ENCODE measurements at regions not wholly inside any gene's neighbourhood (a gene's known extent, or its start where the extent isn't known, plus 50 kb on each side); places are given as distances from the start of the nearest gene placed in this dataset.

DNA sequence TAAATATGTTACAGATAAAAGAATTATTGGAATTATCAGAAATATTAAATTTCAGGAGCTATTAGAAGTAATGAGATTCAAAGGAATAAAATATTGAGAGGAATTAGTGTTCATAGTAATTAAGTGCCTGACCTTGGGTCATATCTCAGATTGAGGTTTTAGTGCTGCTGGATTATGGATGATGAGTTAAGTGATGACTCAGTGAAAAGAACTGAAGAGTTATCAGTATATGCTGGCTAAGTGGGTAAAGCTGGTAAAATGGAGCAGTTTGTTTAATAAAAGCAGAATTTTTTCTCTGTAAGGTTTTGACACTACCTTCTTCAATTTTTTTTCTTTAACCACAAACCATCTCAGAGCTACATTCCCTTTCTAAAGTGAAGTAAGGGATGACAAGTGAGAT, 206.7 kb downstream of the MANEA start:
- no peak for DNase-seq

DNA sequence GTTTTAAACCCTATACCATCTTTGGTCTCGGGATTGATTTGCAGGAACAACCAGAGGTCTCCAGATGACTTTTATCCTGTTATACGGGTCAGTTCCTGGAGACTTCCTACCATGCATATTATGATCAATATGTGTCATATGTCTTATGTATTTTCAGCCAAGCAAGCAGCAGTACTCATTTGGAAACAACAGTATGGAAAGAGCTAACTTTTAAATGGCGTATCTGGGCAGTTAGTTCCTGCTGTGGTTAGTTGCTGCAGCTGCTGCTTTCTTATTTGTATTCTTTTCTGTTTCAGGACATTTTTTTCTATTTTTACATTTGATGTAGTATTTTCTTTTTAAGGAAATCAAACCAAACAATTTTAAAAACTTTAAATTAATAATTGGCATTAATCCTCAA, 207.5 kb downstream of the MANEA start:
- DNase-seq = no peak

DNA sequence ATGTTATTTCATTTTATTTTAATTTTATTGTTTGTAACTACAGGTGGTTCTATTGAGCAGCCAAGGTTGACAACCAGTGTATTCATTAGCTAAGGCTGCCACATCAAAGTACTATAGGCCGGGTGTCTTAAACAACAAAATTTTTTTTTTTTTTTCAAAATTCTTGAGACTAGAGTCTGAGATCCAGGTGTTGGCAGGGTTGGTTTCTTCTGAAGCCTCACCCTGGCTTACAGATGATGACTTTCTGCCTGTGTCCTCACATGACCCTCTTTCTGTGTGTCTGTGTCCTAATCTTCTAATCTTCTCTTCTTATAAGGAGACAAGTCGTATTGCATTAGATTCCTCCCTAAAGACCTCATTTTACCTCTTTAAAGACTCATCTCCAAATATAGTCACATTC, 208.4 kb downstream of the MANEA start:
- DNase-seq = no peak

DNA sequence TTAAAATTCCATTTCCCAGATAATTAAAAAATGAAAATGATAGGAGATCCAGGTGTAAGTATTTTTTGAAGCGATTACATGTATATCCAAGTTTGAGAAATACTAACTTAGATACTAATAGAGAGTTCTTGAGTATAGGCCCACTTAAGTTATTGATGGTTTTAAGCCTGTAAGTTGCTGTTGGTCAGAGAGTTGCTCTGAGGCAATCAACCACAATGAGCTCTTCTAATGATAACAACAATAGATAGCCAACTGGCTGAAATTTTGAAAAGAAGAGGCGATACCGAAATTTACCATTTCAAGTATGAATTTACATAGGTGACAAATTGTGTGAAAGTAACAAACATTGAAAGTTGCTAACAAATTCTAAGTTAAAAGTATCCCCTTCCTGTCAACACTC, 209.5 kb downstream of the MANEA start:
- no peak for DNase-seq

DNA sequence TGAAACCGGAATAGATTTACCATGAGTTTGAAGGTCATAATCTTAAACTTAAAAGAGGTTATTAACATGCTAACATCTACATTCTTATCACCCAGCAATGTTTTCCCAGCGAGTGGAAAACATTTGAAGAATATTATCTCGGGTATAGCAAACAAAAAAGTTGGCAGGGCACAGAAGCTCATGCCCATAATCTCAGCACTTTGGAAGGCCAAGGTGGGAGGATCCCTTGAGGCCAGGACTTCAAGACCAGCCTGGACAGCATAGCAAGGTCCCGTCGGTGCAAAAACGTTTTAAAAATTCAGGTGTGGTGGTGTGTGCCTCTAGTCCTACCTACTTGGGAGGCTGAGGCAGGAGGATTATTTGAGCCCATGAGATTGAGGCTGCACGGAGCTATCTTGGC, 213.5 kb downstream of the MANEA start:
- DNase-seq = no peak

DNA sequence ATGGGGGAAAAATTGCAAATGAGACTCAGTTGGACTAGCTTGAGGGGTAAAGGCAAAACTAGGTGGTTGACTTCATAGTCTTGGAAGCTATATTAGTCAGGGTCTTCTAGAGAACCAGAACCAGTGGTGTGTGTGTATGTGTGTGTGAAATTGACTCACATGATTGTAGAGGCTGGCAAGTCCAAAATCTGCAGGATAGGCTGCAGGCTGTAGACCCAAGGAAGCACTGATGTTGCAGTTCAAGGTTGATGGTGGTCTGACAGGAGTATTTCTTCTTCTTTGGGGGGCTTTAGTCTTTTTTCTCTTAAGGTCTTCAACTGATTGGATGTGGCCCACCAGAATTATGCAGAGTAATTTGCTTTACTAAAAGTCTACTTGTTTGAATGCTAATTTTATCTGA, 217.4 kb downstream of the MANEA start:
- no peak for DNase-seq

DNA sequence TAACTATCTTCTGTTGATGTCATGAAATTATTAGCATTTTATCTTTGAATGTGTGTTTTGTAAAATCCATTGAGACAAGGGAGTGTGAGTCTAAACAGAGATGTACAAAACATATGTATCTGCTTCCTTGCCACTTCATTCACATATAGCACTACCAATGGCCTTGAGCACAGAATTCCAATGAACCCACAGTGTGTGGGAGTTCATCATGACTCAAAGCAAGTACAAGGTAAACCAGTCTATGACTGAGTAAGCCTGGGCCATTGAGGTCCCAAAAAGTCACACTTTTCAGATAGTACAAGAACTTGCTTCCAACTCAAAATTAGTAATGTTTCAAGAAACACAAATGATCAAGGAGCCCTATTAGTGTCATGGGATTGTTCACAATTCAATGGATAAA, 218.6 kb downstream of the MANEA start:
- no peak for DNase-seq

DNA sequence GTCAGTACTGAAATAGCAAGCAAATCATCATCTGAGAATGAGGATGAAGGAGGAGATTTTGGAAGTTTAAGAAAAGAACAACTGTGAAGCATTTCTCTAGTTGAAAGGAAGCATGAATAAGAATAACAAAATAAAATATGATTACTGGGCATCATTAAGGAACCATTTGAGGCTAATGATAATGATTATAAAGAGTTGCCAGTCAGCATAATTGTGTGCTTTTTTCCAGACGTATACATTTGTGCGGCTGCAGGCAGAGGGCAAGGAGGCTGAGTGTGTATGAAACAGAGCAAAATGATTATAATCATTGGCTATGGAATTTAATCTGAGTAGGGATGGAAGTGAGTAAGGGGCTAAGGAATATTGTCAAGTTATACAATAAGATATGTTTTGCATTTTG, 218.7 kb upstream of the FUT9 start:
- no peak for DNase-seq

DNA sequence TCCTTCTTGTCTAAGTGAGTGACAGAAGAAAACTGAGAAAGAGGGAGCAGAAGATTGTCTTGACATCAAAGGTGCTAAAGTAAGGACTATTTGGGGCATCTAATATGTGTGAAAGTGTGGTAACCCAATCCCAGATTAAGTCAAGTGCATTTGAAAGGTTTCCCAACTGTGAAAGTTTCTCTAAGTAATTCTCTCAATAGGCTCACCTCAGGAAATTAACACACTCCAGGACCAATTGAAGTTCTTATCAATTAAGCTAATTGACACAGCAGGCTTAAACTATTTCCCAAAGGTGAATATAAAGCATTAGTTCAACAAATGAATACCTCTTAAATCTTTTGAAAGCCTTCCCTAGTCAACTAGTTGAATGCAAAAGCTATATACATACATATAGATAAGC, 212.8 kb upstream of the FUT9 start:
- no peak for DNase-seq

DNA sequence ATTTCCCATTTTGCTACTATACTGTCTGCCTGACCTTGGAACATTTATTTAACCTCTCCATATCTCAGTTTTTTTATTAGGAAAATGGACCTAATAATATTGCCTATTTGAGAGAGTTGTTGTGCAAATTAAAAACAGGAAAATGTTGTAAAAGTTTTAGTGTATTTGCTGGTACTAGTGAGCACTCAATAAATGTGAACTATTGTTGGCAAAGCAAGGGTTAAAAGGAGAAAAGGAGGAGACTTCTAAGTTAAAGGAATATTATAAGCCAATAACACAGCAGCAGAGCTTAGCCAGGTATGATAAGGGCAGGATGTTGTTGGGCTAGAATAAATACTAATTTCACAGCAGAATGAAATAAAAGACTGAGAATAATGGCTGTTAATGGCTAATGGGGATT, 211.9 kb upstream of the FUT9 start:
- no peak for DNase-seq

DNA sequence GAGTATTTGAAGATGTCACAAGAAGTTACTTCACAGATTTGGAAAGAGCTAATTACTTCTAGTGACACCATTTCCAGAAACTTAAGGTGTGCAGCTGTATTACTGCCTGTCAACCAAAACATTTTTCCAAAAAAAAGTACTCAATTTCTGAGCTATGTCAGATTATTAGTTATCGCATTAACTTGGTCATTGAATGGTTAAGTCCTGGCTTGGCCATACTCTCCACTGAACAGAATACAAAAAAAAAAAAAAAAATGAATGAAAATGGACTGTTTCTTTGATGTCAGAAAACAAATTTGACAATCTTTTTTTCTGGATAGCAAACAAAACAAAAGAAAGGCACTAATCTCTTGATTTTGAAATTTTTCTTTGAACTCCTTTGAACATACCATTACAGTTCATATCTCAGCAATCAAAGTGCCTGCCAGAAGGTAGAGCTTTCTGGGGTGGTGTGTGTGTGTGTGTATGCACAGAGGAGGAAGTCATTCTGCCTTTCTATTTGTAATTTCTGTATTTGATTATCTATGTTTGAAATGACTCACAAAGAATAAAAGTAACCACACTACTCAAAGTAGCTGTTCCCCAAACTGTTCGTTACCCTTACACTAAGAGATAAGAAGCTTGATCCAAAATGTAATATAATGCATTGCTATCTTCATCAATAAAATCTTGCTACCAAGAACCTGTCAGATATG, 210.8 kb upstream of the FUT9 start:
- DNase-seq = no peak

DNA sequence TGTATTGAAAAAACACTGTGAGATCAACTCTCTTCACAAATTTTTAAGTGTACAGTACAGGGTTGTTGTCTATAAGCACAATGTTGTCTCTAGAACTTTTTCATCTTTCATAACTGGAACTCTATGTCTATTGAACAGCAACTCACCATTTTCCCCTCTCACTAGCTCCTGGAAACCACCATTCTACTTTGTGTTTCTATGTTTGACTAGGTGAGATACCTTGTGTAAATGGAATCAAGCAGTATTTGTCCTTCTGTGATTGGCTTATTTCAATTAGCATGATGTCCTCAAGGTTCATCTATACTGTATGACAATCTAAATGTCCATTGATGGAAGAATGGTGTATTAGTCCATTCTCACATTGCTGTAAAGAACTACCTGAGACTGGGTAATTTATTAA, 210.1 kb upstream of the FUT9 start:
- DNase-seq = no peak

DNA sequence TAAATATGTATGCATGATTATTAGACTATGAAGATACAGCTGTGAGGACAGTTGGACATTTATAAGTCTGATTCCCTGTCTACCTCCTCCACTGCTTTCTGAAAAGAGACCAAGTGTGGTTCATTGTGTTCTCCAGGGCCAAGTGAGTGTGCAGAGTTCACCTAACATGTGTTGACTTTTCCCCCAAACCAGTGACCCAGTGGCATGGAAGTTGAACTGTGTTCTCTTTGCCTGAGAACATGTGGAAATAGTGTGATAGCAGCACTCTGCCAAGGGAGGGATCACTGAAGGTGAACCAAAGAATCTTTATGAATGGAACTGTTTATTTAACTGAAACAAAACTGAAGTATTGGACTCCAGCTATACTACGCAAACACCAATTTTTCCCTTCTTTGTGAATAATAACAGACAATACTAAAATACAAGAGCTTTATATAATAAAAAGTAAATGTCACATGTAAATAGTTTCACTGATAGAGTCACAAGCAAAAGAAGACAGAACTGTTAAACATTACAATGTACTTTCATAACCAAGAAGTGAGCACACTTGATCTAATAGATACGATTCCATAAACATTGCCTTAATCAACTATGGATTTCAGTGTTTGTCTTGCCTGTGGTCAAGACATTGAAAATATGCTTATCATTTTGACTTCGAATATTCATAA, 200.3 kb upstream of the FUT9 start:
- no peak for DNase-seq

DNA sequence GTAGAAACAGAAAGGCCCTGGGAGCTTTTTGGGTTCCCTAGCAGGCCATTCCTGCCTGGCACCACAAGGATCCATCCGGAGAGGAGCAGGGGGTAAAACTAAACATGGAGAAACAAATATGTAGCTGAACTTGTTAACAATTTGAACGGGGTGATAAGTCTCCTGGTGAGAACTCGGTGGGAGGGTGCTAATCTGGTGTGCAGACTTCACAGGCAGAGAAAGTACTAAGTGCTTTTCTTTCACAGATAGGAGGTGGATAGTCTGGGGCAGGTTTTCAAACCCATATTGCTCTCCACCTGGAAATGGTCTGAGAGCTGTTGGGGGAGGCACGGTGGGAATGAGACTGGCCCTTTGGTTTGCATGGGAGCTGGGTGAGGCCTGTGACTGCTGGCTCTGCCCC, 196.3 kb upstream of the FUT9 start:
- no peak for DNase-seq

DNA sequence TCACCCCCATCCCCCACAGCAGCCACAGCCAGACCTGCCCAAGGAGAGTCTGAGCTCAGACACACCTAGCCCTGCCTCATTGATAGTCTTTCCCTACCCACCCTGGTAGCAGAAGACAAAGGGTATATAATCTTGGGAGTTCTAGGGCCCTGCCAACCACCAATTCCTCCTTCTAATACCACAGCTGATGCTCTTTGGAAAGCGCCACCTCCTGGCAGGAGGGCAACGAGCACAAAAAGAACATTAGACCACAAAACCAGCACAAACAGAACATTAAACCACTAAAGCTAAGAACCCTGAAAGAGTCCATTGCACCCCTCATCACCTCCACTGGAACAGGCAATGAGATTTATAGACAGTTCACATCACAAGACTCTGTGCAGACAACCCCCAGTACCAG, 195.8 kb upstream of the FUT9 start:
- DNase-seq = no peak

DNA sequence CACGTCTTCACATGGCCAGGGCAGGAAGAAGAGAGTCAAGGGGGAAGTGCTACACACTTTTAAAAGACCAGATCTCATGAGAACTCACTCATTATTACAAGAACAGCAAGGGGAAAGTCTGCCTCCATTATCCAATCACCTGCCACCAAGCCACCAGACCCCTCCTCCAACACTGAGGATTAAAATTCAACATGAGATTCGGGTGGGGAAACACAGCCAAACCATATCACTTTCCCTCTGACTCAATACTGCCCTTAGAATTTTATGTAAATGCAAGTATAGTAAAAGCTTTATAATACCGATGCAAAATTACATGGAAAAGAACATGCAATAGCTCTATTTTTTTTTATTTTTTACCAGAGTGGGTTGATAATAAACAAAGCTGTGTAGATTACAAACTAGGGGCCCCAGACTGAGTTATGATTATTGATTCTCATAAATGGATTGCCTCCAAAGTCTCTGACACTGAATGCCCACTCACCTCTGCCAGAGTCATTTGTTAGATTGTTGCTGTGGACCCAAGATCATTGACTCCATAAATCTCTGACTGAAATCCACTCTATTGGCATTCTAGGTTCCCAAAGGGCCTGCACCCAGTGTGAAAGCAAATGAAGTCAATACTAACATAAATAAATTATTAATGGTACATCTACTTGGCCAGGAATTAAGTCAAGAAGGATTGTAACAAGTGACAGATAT, 184.8 kb upstream of the FUT9 start:
- no peak for DNase-seq

DNA sequence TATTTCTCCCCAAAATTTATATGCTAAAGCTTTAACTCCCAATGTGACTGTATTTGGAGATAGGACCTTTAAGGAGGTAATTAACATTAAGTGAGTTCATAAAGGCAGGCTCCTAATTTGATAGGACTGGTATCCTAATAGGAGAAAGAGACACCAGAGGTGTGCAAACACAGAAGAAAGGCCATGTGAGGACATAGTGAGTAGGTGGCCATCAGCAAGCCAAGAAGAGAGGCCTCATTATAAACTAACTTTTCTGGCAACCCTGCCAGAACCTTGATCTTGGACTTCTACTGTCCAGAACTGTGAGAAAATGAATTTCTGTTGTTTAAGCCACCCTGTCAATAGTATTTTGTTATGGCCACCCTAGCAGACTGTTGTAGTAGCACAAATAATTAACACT, 177.9 kb upstream of the FUT9 start:
- DNase-seq = no peak

DNA sequence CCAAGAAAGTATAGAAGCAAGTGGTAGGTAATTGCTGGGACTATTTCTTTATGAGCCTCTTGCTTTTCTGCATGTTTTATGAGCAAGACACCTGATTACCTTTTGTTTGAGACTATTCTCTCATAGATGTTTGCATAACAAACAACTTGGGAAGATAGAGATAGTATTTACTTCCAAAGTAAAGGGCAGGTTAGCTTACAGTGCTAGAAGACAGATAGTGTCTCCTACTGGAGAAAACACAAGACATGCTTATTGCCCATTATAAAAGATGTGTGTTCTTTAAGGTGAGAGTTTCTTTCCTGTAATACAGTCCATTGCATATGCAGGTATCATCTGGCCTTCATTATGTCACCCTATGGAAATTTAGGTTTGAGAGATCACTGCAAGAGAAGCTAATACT, 174.2 kb upstream of the FUT9 start:
- no peak for DNase-seq

DNA sequence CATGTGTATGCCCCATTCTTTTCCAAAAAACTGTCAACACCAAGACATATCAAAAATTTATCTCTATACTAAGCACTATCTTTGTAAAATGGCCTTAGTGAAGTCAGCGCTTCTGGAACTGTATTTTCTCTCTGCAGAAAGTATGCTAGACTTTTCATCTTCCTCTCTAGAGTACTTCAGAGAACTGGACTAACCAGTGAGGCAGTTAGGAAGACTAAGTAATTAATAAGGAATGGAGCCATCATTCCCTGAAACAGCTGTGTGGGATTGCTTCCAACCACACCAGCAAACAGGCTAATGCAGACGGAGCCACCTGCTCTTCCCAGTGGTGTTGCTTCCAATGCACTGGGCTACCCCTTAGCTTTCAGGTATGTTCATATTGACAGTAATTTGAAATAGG, 169.1 kb upstream of the FUT9 start:
- DNase-seq = no peak

DNA sequence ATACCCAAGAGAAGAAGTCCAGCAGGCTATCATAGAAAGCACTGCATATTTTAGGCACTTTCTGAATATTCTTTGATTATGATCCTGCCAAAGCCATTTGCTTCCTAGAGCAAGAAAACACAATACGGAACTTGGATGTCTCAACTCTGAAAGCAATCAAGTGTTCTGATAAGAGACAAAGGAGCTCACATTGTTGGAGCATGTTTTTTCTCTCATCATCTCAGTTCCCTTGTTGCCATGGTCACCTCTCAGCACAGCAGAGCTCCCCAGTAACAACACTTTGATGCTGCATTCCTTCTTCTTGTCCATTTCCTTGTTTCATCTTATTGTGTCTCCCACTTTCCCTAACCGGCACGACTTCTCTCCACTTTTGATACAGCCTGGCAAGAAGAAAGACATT, 168.7 kb upstream of the FUT9 start:
- no peak for DNase-seq

DNA sequence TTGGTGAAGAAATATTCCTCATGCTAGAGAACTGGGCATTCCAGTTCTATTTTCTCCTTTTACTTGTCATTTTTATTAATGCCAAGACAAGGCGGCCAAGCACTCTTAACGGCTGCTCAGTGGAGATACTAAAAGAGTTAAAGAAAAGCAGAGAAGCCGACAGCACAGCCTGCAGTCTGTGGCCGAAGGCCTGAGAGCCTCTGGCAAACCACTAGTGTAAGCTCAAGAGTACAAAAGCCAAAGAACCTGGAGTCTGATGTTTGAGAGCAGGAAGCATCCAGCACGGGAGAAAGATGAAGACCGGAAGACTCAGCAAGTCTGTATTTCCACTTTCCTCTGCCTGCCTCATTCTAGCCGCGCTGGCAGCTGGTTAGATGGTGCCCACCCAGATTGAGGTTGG, 167.1 kb upstream of the FUT9 start:
- no peak for DNase-seq

DNA sequence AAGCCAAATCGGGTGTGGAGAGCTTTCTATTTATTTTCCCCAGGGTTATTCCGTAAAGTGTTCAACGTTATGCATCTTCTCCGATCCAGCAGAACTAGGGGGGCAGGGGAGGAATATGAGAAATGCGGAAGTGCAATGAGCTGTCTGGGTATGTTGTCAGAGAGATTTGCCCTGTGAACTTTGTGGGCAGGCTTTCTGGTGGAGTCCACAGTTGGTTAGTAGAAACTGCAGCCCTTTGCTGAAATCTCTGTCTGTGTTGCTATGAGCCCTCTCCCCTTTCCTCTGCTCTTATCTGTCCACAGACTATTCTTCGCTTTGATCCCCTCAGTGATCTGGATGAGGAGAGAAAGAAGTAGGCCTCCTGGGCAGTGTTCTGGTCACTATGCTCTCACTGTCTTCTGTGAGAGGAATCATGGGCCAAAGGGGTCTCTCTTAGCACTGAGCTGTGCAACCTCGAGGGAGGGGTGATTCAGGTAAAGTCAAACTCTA, 158.9 kb upstream of the FUT9 start:
- no peak for DNase-seq

DNA sequence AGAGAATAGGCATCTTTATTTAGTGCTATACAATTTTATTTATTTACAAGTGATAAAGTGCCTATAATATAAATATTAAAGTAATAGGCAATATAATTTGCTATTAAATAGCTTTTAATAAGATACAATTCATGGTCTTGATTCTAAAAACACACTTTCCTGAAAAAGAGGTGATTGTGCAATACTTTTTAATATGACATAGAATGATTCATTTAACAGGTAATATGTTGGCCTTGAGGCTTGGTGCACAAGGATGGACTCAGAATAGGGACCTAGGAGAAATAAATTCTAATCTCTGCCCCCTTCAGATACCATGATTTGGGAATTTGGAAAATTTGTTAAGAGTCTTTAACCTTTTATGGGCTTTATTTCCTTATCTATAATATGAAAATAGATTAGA, 149.9 kb upstream of the FUT9 start:
- DNase-seq = no peak

DNA sequence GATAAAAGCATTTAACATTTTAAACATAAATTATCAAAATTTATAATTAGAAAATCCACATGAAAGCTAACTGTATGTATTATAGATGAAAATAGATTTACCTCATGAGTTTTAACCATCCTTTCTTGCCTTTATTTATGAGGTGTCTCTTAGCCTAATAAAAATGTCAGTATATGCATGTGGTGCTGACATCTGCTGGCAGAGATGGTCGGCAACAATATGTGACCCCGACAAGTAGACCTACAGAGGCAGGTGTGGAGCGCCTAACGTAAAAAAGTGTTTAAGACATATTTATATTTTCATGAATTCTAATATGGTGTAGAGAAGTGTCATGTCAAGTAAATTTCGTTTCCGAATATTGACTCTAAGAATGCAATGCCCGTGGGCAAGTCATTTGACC, 149.0 kb upstream of the FUT9 start:
- DNase-seq = no peak

All from activated CD4-positive, CD25-positive, alpha-beta regulatory T cell (primary cell).